ENCODE measurements at regions not wholly inside any gene's neighbourhood (a gene's known extent, or its start where the extent isn't known, plus 50 kb on each side); places are given as distances from the start of the nearest gene placed in this dataset.
"Not testable (repeated sequence)": the region's sequence is repeated elsewhere in the genome, so short reads cannot be mapped to it uniquely, and the experiment has no call there.

GRCh38 chr2:110394769-110395168, 77.8 kb downstream of the LIMS4 start:
- not testable (repeated sequence) for H3K9me3 Mint-ChIP-seq (ENCODE audit: unreplicated experiment); H3K79me2 ChIP-seq (ENCODE audit: insufficient read depth, low read length); H3K9me3 ChIP-seq (ENCODE audit: insufficient read depth, low read depth, low read length); H3K27me3 ChIP-seq (ENCODE audit: insufficient read depth, low read length); H4K20me1 ChIP-seq (ENCODE audit: insufficient read depth, low read length); H3K4me3 ChIP-seq (ENCODE audit: insufficient read depth, low read depth, low read length); H3K36me3 Mint-ChIP-seq (ENCODE audit: low read depth, unreplicated experiment); H3K27ac ChIP-seq (ENCODE audit: low read depth, low read length); H3K4me2 ChIP-seq (ENCODE audit: low read length); H3K27ac Mint-ChIP-seq (ENCODE audit: unreplicated experiment); DNase-seq (ENCODE audit: low read depth); H3K9ac ChIP-seq (ENCODE audit: low read length); H3K4me1 Mint-ChIP-seq (ENCODE audit: low read depth, unreplicated experiment); H3K4me3 Mint-ChIP-seq (ENCODE audit: unreplicated experiment); H3K36me3 ChIP-seq (ENCODE audit: insufficient read depth, low read length); H3K4me1 ChIP-seq (ENCODE audit: insufficient read depth, low read length); H2AFZ ChIP-seq (ENCODE audit: low read depth, low read length); H3K27me3 Mint-ChIP-seq (ENCODE audit: low read depth, unreplicated experiment)
- FAIRE-seq, result peak; percentile 56

- H3K36me3 ChIP-seq (ENCODE audit: insufficient read depth, low read length); H3K79me2 ChIP-seq (ENCODE audit: insufficient read depth, low read length); H3K27ac ChIP-seq (ENCODE audit: low read depth, low read length); H2AFZ ChIP-seq (ENCODE audit: low read depth, low read length); DNase-seq (ENCODE audit: low read depth); H3K27me3 Mint-ChIP-seq (ENCODE audit: low read depth, unreplicated experiment); H3K9me3 ChIP-seq (ENCODE audit: insufficient read depth, low read depth, low read length); H3K9ac ChIP-seq (ENCODE audit: low read length); H3K4me3 Mint-ChIP-seq (ENCODE audit: unreplicated experiment); H3K27ac Mint-ChIP-seq (ENCODE audit: unreplicated experiment); H4K20me1 ChIP-seq (ENCODE audit: insufficient read depth, low read length); H3K4me1 ChIP-seq (ENCODE audit: insufficient read depth, low read length); H3K9me3 Mint-ChIP-seq (ENCODE audit: unreplicated experiment); H3K4me3 ChIP-seq (ENCODE audit: insufficient read depth, low read depth, low read length); H3K36me3 Mint-ChIP-seq (ENCODE audit: low read depth, unreplicated experiment); H3K4me1 Mint-ChIP-seq (ENCODE audit: low read depth, unreplicated experiment); H3K27me3 ChIP-seq (ENCODE audit: insufficient read depth, low read length); FAIRE-seq; H3K4me2 ChIP-seq (ENCODE audit: low read length): not testable (repeated sequence)
Observed at GRCh38 chr2:110392366-110392765, 80.2 kb downstream of the LIMS4 start.

GRCh38 chr2:110391035-110391418, 81.6 kb downstream of the LIMS4 start:
- H3K36me3 ChIP-seq (ENCODE audit: insufficient read depth, low read length); FAIRE-seq; H3K4me3 Mint-ChIP-seq (ENCODE audit: unreplicated experiment): not testable (repeated sequence)

GRCh38 chr2:110390351-110391034, 82.1 kb downstream of the LIMS4 start:
- H3K36me3 Mint-ChIP-seq (ENCODE audit: low read depth, unreplicated experiment); H3K9me3 Mint-ChIP-seq (ENCODE audit: unreplicated experiment): not testable (repeated sequence)
- FAIRE-seq, result peak; percentile 23

More at GRCh38 chr2:110391035-110391418, 81.6 kb downstream of the LIMS4 start:
- not testable (repeated sequence) for H3K4me1 ChIP-seq (ENCODE audit: insufficient read depth, low read length); H3K36me3 Mint-ChIP-seq (ENCODE audit: low read depth, unreplicated experiment); DNase-seq (ENCODE audit: low read depth); H3K4me3 ChIP-seq (ENCODE audit: insufficient read depth, low read depth, low read length); H3K9ac ChIP-seq (ENCODE audit: low read length); H4K20me1 ChIP-seq (ENCODE audit: insufficient read depth, low read length); H2AFZ ChIP-seq (ENCODE audit: low read depth, low read length); H3K4me2 ChIP-seq (ENCODE audit: low read length); H3K79me2 ChIP-seq (ENCODE audit: insufficient read depth, low read length); H3K9me3 ChIP-seq (ENCODE audit: insufficient read depth, low read depth, low read length); H3K27me3 Mint-ChIP-seq (ENCODE audit: low read depth, unreplicated experiment); H3K27me3 ChIP-seq (ENCODE audit: insufficient read depth, low read length); H3K27ac ChIP-seq (ENCODE audit: low read depth, low read length); H3K9me3 Mint-ChIP-seq (ENCODE audit: unreplicated experiment); H3K4me1 Mint-ChIP-seq (ENCODE audit: low read depth, unreplicated experiment); H3K27ac Mint-ChIP-seq (ENCODE audit: unreplicated experiment)

DNA sequence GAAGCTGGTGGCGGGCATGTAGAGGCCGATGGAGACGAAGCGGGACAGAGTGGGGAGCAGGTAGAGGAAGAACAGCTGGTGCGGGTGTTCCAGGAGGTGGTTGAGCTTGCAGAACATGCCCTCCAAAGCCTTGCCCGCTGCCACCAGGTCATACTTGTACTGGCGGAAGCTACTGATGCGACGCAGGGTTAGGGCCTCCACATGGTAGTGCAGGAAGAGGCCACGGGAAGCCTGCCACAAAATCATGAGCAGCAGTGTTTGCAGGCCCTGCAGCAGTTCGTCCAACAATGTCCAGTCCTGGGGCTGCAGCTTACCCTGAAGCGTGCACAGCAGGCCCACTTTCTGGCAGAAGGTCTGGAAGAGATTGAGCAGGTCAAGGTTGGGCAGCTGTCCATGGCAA, 85.6 kb downstream of the LIMS4 start:
- not testable (repeated sequence) for H3K27me3 ChIP-seq (ENCODE audit: insufficient read depth, low read length); H3K79me2 ChIP-seq (ENCODE audit: insufficient read depth, low read length); H2AFZ ChIP-seq (ENCODE audit: low read depth, low read length); H3K4me1 ChIP-seq (ENCODE audit: insufficient read depth, low read length); H3K9ac ChIP-seq (ENCODE audit: low read length); H3K4me1 Mint-ChIP-seq (ENCODE audit: low read depth, unreplicated experiment); H3K9me3 Mint-ChIP-seq (ENCODE audit: unreplicated experiment); H3K36me3 Mint-ChIP-seq (ENCODE audit: low read depth, unreplicated experiment); H3K27me3 Mint-ChIP-seq (ENCODE audit: low read depth, unreplicated experiment); FAIRE-seq; H4K20me1 ChIP-seq (ENCODE audit: insufficient read depth, low read length); H3K4me3 Mint-ChIP-seq (ENCODE audit: unreplicated experiment); H3K36me3 ChIP-seq (ENCODE audit: insufficient read depth, low read length); H3K27ac ChIP-seq (ENCODE audit: low read depth, low read length); H3K4me2 ChIP-seq (ENCODE audit: low read length); DNase-seq (ENCODE audit: low read depth); H3K27ac Mint-ChIP-seq (ENCODE audit: unreplicated experiment); H3K9me3 ChIP-seq (ENCODE audit: insufficient read depth, low read depth, low read length); H3K4me3 ChIP-seq (ENCODE audit: insufficient read depth, low read depth, low read length)

More at GRCh38 chr2:110390351-110391034, 82.1 kb downstream of the LIMS4 start:
- not testable (repeated sequence) for H2AFZ ChIP-seq (ENCODE audit: low read depth, low read length); H3K27me3 ChIP-seq (ENCODE audit: insufficient read depth, low read length); H3K4me1 ChIP-seq (ENCODE audit: insufficient read depth, low read length); H3K4me3 ChIP-seq (ENCODE audit: insufficient read depth, low read depth, low read length); H3K9me3 ChIP-seq (ENCODE audit: insufficient read depth, low read depth, low read length); H3K36me3 ChIP-seq (ENCODE audit: insufficient read depth, low read length); H3K27ac ChIP-seq (ENCODE audit: low read depth, low read length); H3K27ac Mint-ChIP-seq (ENCODE audit: unreplicated experiment); H3K27me3 Mint-ChIP-seq (ENCODE audit: low read depth, unreplicated experiment); H3K79me2 ChIP-seq (ENCODE audit: insufficient read depth, low read length); H3K4me2 ChIP-seq (ENCODE audit: low read length); H3K4me3 Mint-ChIP-seq (ENCODE audit: unreplicated experiment); H3K9ac ChIP-seq (ENCODE audit: low read length); H4K20me1 ChIP-seq (ENCODE audit: insufficient read depth, low read length); DNase-seq (ENCODE audit: low read depth); H3K4me1 Mint-ChIP-seq (ENCODE audit: low read depth, unreplicated experiment)

DNA sequence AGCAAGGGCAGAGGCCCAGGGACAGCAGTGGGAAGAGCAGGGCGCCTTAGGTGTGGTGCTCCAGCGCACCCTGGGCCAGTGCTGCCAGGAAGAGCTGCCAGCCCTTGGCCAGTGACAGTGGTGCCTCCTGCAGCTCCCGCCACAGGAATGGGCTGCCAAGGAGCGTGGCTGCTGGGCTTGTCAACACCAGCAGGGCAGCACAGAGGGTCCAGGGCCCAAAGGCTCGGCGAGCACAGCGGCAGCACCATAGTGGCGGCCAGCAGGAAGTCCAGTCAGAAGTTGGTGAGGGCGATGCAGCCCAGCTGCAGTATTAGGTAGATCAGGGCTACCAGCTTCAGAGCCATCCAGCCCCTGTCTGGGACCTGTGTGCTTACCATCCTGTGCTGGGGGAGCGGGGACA, 86.1 kb downstream of the LIMS4 start:
- H3K27ac Mint-ChIP-seq (ENCODE audit: unreplicated experiment); H3K27me3 Mint-ChIP-seq (ENCODE audit: low read depth, unreplicated experiment); FAIRE-seq; H3K27ac ChIP-seq (ENCODE audit: low read depth, low read length); H3K4me3 ChIP-seq (ENCODE audit: insufficient read depth, low read depth, low read length); DNase-seq (ENCODE audit: low read depth); H3K4me1 Mint-ChIP-seq (ENCODE audit: low read depth, unreplicated experiment); H3K4me2 ChIP-seq (ENCODE audit: low read length); H4K20me1 ChIP-seq (ENCODE audit: insufficient read depth, low read length); H3K79me2 ChIP-seq (ENCODE audit: insufficient read depth, low read length); H3K4me3 Mint-ChIP-seq (ENCODE audit: unreplicated experiment); H3K9me3 ChIP-seq (ENCODE audit: insufficient read depth, low read depth, low read length); H3K27me3 ChIP-seq (ENCODE audit: insufficient read depth, low read length); H3K9ac ChIP-seq (ENCODE audit: low read length); H2AFZ ChIP-seq (ENCODE audit: low read depth, low read length); H3K4me1 ChIP-seq (ENCODE audit: insufficient read depth, low read length); H3K36me3 Mint-ChIP-seq (ENCODE audit: low read depth, unreplicated experiment); H3K9me3 Mint-ChIP-seq (ENCODE audit: unreplicated experiment); H3K36me3 ChIP-seq (ENCODE audit: insufficient read depth, low read length): not testable (repeated sequence)
